ENCODE measurements at regions not wholly inside any gene's neighbourhood (a gene's known extent, or its start where the extent isn't known, plus 50 kb on each side); places are given as distances from the start of the nearest gene placed in this dataset.

DNA sequence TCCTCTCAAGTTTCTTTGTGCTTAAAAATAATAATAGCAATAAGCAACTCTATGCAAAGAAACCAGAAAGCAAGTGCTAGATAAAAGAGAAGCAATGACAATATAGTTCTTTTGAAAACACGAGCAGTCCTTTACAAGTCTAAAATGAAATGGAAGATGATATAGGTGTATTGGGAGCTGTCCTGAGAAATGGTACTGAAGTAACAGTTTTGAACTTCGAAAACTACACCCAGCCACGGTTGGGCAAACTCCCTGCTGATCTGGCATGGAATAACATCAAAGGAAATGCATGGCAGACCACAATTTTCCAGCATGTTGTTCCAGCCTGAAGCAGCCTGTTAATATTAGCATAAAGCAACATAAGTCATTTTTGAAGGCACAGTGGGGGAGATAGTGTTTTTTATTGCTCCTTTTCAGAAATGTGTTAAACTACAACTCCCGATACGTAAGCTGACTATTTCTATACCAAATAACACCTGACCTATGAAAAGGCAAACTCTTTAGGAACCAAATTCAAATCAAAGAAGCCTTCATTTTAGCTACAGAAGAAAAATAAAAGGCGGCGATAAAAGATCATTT lies 596.1 kb upstream of the KLHL29 start:
- no peak for TF ChIP-seq POLR2A (IDR thresholded peaks at IDR 0.05)
- TF ChIP-seq, protein P1, sequence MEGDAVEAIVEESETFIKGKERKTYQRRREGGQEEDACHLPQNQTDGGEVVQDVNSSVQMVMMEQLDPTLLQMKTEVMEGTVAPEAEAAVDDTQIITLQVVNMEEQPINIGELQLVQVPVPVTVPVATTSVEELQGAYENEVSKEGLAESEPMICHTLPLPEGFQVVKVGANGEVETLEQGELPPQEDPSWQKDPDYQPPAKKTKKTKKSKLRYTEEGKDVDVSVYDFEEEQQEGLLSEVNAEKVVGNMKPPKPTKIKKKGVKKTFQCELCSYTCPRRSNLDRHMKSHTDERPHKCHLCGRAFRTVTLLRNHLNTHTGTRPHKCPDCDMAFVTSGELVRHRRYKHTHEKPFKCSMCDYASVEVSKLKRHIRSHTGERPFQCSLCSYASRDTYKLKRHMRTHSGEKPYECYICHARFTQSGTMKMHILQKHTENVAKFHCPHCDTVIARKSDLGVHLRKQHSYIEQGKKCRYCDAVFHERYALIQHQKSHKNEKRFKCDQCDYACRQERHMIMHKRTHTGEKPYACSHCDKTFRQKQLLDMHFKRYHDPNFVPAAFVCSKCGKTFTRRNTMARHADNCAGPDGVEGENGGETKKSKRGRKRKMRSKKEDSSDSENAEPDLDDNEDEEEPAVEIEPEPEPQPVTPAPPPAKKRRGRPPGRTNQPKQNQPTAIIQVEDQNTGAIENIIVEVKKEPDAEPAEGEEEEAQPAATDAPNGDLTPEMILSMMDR (IDR thresholded peaks at IDR 0.05 in 4 of 5, conservative IDR thresholded peaks at IDR 0.05 in 1 of 5), result no peak

Measured in gastrocnemius medialis (tissue), 4 donors.